GM12892 (cell line): ENCODE measurements at regions not wholly inside any gene's neighbourhood (a gene's known extent, or its start where the extent isn't known, plus 50 kb on each side); places are given as distances from the start of the nearest gene placed in this dataset.

ENCODE experiments used
- POLR2AphosphoS5 ChIP-seq: IDR thresholded peaks from 2 replicates; pipeline ENCODE4 v1.6.1; 2011; ENCODE audit warnings: low read depth, low read length, control low read depth
- TAF1 ChIP-seq: IDR thresholded peaks from 2 replicates; pipeline ENCODE4 v1.6.1; 2011; ENCODE audit warnings: low read depth, mild to moderate bottlenecking, control low read depth, low read length, borderline replicate concordance

DNA sequence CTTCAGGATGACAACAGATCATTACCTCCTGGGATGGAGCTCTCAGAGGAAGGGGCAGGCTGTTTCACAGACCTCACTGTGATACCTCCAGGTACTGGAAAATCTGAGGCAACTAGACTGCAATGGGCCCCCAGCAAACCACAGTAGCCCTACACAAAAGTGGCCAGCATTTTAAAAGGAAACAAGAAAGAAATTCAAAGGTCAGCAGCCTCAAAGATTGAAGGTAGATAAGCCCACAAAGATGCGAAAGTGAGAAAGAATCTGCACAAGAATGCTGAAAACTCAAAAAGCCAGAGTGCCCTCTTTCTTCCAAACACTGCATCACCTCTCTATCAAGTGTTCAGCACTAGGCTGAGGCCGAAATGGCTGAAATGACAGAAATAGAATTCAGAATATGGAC is 499.5 kb upstream of the CHAC2 start:
- TF ChIP-seq TAF1 (no peak), POLR2AphosphoS5 (no peak)
